Natural killer cell treated with Interleukin-12 subunit alpha and Interleukin-12 subunit beta and Interleukin-15 and Interleukin-18, amount 100 ng/mL, for 72 hours (primary cell): ENCODE measurements at regions not wholly inside any gene's neighbourhood (a gene's known extent, or its start where the extent isn't known, plus 50 kb on each side); places are given as distances from the start of the nearest gene placed in this dataset.

Experiments
- ATAC-seq, 2 donors: fragments of 150-1000 bp; cut with Tn5 transposase in 1 of 2; sonication (Bioruptor Pico), chemical (Tn5 transposase) in 1 of 2; 2 replicates each; pipeline ENCODE4 v1.10.0; 2021
- DNase-seq: peaks from one replicate; pipeline ENCODE4 v3.0.0; 2022; ENCODE audit warnings: low spot score
- H3K27ac Mint-ChIP-seq, 2 donors: 1 replicate in 1 of 2; 2 replicates in 1 of 2; pipeline ENCODE4 v1.8.0; 2022; ENCODE audit warnings: mixed read lengths in 2 of 2, mild to moderate bottlenecking in 1 of 2, moderate library complexity in 1 of 2
- H3K27me3 Mint-ChIP-seq, 2 donors: 1 replicate in 1 of 2; 2 replicates in 1 of 2; pipeline ENCODE4 v1.8.0; 2022; ENCODE audit warnings: mixed read lengths in 2 of 2
- H3K36me3 Mint-ChIP-seq: one replicate; pipeline ENCODE4 v1.8.0; 2022; ENCODE audit warnings: mixed read lengths
- H3K4me1 Mint-ChIP-seq, 2 donors: 1 replicate in 1 of 2; 2 replicates in 1 of 2; pipeline ENCODE4 v1.8.0; 2022; ENCODE audit warnings: low read depth in 2 of 2, mixed read lengths in 2 of 2, mild to moderate bottlenecking in 1 of 2
- H3K4me3 Mint-ChIP-seq: one replicate; pipeline ENCODE4 v1.8.0; 2022; ENCODE audit warnings: mixed read lengths
- H3K9me3 Mint-ChIP-seq: 2 replicates; pipeline ENCODE4 v1.8.0; 2022; ENCODE audit warnings: mixed read lengths

DNA sequence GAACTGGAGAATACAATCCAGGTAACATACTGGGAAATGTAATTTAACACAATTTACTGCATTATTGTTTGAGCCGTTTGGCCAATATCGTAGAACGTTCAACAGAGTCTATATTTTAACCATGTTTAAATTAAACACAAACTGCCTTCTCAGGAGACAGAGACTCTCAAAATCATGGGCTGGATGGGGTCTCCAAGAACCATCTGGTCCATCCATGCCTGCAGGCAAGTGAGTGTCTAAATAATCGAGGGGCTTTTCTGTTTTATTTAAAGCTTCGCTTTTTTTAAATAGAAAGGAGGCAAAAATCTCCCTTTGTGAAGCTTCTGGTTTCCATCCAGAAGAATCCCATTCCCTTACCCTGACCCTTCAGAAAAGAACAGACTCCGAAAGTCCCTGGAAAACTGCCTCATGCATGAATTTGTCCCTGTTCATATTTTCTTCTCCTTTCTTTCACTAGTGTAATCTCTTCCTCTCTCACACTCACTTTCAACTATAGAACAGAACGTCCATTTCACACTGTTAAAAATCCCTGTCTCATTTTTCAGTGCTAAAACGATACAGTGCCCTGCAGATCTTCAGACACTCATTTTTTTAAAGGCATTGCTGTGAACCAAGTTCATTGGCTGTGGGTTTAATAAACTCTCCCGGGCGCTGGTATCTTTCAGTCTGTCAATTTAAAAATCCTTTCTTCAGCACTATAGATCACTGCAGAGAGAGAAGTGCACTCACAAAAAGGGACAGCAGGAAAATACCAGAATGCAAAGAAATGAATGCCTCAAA, 111.4 kb upstream of the TOM1L1 start:
- Mint-ChIP-seq H3K27ac (no peak overlapping the region), H3K4me1 (no peaks in the 10 kb centered on the region), H3K36me3 (no peaks in the 10 kb centered on the region), H3K9me3 (peaks cover 10% of the 10 kb centered on the region), H3K27me3 (no peaks in the 10 kb centered on the region), H3K4me3 (no peak overlapping the region)
- ATAC-seq = no peak
- no peak for DNase-seq

- H3K4me1 Mint-ChIP-seq = no peaks in the 10 kb centered on the region
- ATAC-seq (no peak), DNase-seq (no peak)
- H3K9me3 Mint-ChIP-seq = peaks cover 5% of the 10 kb centered on the region
- no peak overlapping the region for H3K27ac Mint-ChIP-seq
- no peaks in the 10 kb centered on the region for H3K36me3 Mint-ChIP-seq
- H3K4me3 Mint-ChIP-seq = no peak overlapping the region
- no peaks in the 10 kb centered on the region for H3K27me3 Mint-ChIP-seq
Measured at GRCh38 chr17:54793271-54793670, 107.4 kb upstream of the TOM1L1 start.

- no peak overlapping the region for H3K4me3 Mint-ChIP-seq
- ATAC-seq = no peak
- H3K9me3 Mint-ChIP-seq = peaks cover 9% of the 10 kb centered on the region
- H3K27me3 Mint-ChIP-seq = no peaks in the 10 kb centered on the region
- no peaks in the 10 kb centered on the region for H3K4me1 Mint-ChIP-seq
- no peaks in the 10 kb centered on the region for H3K36me3 Mint-ChIP-seq
- no peak overlapping the region for H3K27ac Mint-ChIP-seq
- DNase-seq = no peak
Measured at GRCh38 chr17:54795046-54795445, 105.6 kb upstream of the TOM1L1 start.

DNA sequence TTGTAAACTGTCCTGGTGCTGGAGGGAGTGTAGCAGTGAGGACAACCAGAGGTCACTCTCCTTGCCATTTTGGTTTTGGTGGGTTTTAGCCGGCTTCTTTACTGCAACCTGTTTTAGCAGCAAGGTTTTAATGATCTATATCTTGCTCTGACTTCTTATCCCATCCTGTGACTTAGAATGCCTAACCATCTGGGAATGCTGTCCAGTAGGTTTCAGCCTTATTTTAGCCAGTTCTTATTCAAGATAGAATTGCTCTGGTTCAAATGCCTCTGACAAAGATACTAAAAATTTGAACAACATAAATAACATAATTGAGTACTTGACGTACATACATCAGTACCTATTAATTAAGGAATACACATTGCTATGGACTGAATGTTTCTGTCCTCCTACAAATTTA, 93.3 kb upstream of the TOM1L1 start:
- no peak for ATAC-seq
- Mint-ChIP-seq H3K4me1 (no peaks in the 10 kb centered on the region), H3K27me3 (no peaks in the 10 kb centered on the region), H3K4me3 (no peak overlapping the region), H3K36me3 (no peaks in the 10 kb centered on the region), H3K27ac (no peak overlapping the region), H3K9me3 (peaks cover 7% of the 10 kb centered on the region)
- DNase-seq = no peak

GRCh38 chr17:54813896-54814295, 86.8 kb upstream of the TOM1L1 start:
- Mint-ChIP-seq H3K4me1 (no peaks in the 10 kb centered on the region), H3K27me3 (no peaks in the 10 kb centered on the region), H3K27ac (no peak overlapping the region), H3K36me3 (no peaks in the 10 kb centered on the region), H3K9me3 (peaks cover 10% of the 10 kb centered on the region), H3K4me3 (no peak overlapping the region)
- ATAC-seq = no peak
- DNase-seq = no peak

- Mint-ChIP-seq H3K9me3 (peaks cover 9% of the 10 kb centered on the region), H3K27ac (no peak overlapping the region), H3K36me3 (no peaks in the 10 kb centered on the region), H3K4me1 (no peaks in the 10 kb centered on the region), H3K27me3 (no peaks in the 10 kb centered on the region), H3K4me3 (no peak overlapping the region)
- ATAC-seq = no peak
- DNase-seq = no peak
Measured at GRCh38 chr17:54814371-54814770, 86.3 kb upstream of the TOM1L1 start.

GRCh38 chr17:54834086-54834485, 66.6 kb upstream of the TOM1L1 start:
- Mint-ChIP-seq H3K4me1 (no peaks in the 10 kb centered on the region), H3K27me3 (peaks cover 0 to 2% of the 10 kb centered on the region in 2 donors), H3K27ac (no peak overlapping the region), H3K36me3 (no peaks in the 10 kb centered on the region), H3K9me3 (peaks cover 8% of the 10 kb centered on the region), H3K4me3 (no peak overlapping the region)
- DNase-seq (no peak), ATAC-seq (no peak)

DNA sequence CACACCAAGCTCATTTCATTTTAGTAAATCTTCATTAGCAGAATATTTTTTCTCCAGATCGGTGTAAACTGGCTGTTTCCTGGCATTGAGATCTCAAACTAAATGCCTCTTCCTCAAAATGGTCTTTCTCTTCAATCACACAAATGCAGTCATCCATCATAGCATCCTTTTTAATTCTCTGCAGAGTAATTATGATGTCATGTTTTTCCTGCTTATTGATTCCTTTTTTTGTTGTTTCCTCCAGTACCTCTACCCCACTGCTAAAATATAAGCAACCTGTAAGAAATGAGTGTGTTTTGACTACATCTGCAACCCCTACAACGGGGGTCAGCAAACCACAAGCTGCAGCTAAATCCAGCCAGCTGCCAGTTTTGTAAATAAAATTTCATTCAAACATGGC, 65.6 kb upstream of the TOM1L1 start:
- Mint-ChIP-seq H3K36me3 (no peaks in the 10 kb centered on the region), H3K9me3 (peaks cover 8% of the 10 kb centered on the region), H3K27ac (no peak overlapping the region), H3K4me3 (no peak overlapping the region), H3K4me1 (no peaks in the 10 kb centered on the region), H3K27me3 (peaks cover 0 to 2% of the 10 kb centered on the region in 2 donors)
- ATAC-seq (no peak), DNase-seq (no peak)

GRCh38 chr17:54836723-54837462, 63.8 kb upstream of the TOM1L1 start:
- DNase-seq (no peak), ATAC-seq (no peak)
- H3K4me1 Mint-ChIP-seq = no peaks in the 10 kb centered on the region
- H3K27ac Mint-ChIP-seq = no peak overlapping the region
- H3K36me3 Mint-ChIP-seq = no peaks in the 10 kb centered on the region
- H3K4me3 Mint-ChIP-seq = no peak overlapping the region
- peaks cover 2 to 3% of the 10 kb centered on the region in 2 donors for H3K27me3 Mint-ChIP-seq
- H3K9me3 Mint-ChIP-seq = peaks cover 5% of the 10 kb centered on the region

- Mint-ChIP-seq H3K27ac (no peak overlapping the region), H3K4me1 (no peaks in the 10 kb centered on the region), H3K36me3 (no peaks in the 10 kb centered on the region), H3K27me3 (peaks cover 2 to 7% of the 10 kb centered on the region in 2 donors), H3K4me3 (no peak overlapping the region), H3K9me3 (peaks cover 5% of the 10 kb centered on the region)
- ATAC-seq (no peak), DNase-seq (no peak)
Measured at GRCh38 chr17:54838651-54839421, 61.8 kb upstream of the TOM1L1 start.

GRCh38 chr17:54839447-54839846, 61.2 kb upstream of the TOM1L1 start:
- ATAC-seq (no peak), DNase-seq (no peak)
- Mint-ChIP-seq H3K9me3 (peaks cover 3% of the 10 kb centered on the region), H3K27ac (no peak overlapping the region), H3K36me3 (no peaks in the 10 kb centered on the region), H3K27me3 (peaks cover 2 to 7% of the 10 kb centered on the region in 2 donors), H3K4me3 (no peak overlapping the region), H3K4me1 (no peaks in the 10 kb centered on the region)

DNA sequence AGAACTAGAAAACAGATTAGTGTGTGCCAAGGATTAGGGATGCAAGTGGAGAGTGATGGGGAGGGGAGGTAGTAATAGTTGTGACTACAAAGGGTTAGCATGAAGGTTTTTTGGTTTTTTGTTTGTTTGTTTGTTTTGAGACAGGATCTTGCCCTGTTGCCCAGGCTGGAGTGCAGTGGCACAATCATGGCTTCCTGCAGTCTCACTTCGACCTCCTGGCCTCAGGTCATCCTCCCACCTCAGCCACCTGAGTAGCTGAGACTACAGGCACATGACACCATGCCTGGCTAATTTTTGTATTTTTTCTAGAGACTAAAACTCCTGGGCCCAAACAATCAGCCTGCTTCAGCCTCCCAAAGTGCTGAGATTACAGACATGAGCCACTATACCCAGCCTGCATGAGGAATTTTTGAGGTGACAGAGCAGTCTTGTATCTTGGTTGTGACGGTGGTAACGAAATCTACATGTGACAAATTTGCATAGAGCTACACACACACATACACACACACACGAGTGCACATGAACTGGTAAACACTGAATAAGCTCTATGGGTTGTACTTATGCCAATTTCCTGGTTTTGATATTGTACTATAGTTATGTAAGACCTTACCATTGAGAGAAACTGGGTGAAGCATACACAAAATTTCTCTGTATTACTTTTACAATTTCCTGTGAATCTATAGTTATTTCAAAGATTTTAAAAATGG, 59.6 kb upstream of the TOM1L1 start:
- ATAC-seq = no peak

DNA sequence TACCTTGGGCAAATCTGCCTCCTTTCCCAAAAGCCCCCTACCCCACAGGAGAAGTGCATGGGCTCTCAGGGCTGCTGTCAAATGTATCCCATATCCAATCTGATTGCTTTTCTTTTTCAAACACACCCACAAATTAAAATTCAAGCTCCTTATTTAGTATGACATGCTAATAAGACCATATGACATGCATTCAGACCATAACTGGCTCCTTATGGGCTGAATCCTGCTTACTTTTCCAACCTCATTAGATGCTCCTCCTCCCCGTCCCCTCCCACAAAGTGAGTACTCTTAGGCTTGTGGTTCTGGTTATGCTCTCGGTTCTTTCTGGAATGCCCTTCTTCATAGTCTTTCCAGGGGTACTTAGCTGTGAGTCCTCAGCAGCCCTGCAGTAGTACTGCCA, 59.0 kb upstream of the TOM1L1 start:
- Mint-ChIP-seq H3K4me1 (no peaks in the 10 kb centered on the region), H3K27me3 (peaks cover 2 to 12% of the 10 kb centered on the region in 2 donors), H3K4me3 (no peak overlapping the region), H3K27ac (no peak overlapping the region), H3K36me3 (no peaks in the 10 kb centered on the region), H3K9me3 (peaks cover 3% of the 10 kb centered on the region)
- DNase-seq = no peak
- ATAC-seq = peak in 1 of 2 donors; percentile 36

More for the DNA sequence above, 59.6 kb upstream of the TOM1L1 start:
- no peak for DNase-seq
- no peak overlapping the region for H3K27ac Mint-ChIP-seq
- H3K27me3 Mint-ChIP-seq = peaks cover 2 to 12% of the 10 kb centered on the region in 2 donors
- H3K4me3 Mint-ChIP-seq = no peak overlapping the region
- no peaks in the 10 kb centered on the region for H3K36me3 Mint-ChIP-seq
- no peaks in the 10 kb centered on the region for H3K4me1 Mint-ChIP-seq
- peaks cover 3% of the 10 kb centered on the region for H3K9me3 Mint-ChIP-seq
